Astrocyte (in vitro differentiated cells and primary cell): ENCODE measurements at regions not wholly inside any gene's neighbourhood (a gene's known extent, or its start where the extent isn't known, plus 50 kb on each side); places are given as distances from the start of the nearest gene placed in this dataset.

Source experiments
- EZH2 ChIP-seq: IDR thresholded peaks from 2 replicates; pipeline ENCODE4 v1.6.1; 2012; ENCODE audit warnings: mild to moderate bottlenecking, low read length, inconsistent platforms; ENCODE audit not compliant: insufficient read depth
- TF ChIP-seq, protein P1 (sequence below): IDR thresholded peaks from 2 replicates; pipeline ENCODE4 v1.5.1; 2011; ENCODE audit warnings: low read depth, mild to moderate bottlenecking, inconsistent platforms, low read length, moderate library complexity; ENCODE audit not compliant: insufficient read depth

DNA sequence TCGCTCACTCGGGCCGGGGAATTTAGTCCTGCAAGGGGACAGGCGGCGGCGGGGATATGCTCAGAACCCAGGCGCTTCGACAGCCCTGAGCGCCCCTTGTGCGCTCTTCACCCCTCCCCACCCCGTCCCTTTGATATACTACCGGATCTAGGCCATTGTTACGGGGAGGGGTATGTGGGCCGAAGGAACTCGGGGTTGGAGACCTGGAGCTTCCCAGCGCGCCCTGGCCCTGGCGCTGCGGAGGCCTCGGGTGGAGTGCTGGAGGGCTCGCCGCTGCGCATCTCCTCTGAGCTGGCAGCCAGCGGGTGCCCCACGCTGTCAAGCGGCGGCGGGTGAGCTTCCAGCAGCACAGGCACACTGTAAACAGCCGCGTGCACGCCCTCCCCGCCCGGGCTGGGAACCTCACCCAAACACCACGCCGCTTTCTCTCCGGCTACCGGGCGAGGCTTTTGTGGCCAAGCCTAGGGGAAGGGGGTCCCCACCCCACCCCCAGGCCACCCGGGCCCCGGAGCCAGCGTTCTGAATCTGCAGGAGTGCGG is 54.5 kb upstream of the BCOR start:
- TF ChIP-seq, protein P1, sequence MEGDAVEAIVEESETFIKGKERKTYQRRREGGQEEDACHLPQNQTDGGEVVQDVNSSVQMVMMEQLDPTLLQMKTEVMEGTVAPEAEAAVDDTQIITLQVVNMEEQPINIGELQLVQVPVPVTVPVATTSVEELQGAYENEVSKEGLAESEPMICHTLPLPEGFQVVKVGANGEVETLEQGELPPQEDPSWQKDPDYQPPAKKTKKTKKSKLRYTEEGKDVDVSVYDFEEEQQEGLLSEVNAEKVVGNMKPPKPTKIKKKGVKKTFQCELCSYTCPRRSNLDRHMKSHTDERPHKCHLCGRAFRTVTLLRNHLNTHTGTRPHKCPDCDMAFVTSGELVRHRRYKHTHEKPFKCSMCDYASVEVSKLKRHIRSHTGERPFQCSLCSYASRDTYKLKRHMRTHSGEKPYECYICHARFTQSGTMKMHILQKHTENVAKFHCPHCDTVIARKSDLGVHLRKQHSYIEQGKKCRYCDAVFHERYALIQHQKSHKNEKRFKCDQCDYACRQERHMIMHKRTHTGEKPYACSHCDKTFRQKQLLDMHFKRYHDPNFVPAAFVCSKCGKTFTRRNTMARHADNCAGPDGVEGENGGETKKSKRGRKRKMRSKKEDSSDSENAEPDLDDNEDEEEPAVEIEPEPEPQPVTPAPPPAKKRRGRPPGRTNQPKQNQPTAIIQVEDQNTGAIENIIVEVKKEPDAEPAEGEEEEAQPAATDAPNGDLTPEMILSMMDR = no peak
- no peak for TF ChIP-seq EZH2
